Glomerular visceral epithelial cell (primary cell): ENCODE measurements at regions not wholly inside any gene's neighbourhood (a gene's known extent, or its start where the extent isn't known, plus 50 kb on each side); places are given as distances from the start of the nearest gene placed in this dataset.

Experiments used
- DNase-seq: peaks from one replicate; pipeline ENCODE4 v3.0.0-alpha.2; 2016; ENCODE audit errors: extremely low spot score

DNA sequence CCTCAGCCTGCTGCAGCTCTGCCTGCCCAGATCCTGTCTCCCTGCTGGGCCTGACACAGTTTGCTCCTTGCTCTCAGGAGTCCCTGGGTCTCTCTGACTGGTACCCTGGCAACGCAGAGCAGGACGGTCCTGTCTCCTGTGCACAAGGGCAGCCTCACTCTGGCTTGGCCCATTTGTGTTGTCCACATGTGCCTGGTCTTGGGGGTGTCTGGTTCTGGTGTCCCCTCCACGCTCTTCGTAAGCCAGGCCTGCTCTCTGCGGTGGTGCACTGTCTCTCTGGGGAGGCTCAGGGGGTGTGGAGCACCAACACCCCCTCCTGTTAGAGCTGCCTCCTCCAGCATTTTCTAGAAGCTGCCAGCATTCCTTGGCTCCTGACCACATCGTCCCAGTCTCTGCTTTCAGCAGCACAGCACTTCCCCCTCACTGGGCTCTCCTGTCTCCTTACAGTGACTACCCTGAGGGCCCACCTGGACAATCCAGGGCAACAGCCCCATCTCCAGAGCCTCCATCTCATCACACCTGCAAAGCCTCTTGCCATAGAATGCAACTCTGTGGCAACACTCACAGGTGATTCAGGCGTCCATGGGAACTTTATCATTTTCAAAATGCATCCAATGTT lies 235.6 kb upstream of the HS6ST1 start:
- no peak for DNase-seq

DNA sequence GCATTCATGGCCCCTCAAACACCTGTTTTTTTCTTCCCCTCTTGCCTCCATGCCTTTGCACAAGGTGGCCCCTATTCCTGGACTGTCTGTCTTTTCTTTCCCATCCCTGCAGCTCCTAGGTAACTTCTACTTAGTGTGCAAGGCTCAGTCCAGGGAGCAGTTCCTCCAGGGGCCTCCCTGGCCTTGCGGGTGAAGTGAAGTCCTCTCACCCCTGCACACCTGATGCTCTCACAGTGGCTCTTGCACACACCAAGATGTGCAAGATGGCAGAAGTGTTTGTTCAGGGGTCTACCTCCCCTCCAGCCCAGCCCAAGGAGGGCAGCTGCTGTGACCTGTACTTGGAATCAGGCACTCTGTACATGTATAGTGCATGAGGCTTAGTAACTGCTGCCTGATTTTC lies 236.8 kb upstream of the HS6ST1 start:
- DNase-seq: no peak

- no peak for DNase-seq
Observed at GRCh38 chr2:128556089-128556488, 237.4 kb upstream of the HS6ST1 start.

DNA sequence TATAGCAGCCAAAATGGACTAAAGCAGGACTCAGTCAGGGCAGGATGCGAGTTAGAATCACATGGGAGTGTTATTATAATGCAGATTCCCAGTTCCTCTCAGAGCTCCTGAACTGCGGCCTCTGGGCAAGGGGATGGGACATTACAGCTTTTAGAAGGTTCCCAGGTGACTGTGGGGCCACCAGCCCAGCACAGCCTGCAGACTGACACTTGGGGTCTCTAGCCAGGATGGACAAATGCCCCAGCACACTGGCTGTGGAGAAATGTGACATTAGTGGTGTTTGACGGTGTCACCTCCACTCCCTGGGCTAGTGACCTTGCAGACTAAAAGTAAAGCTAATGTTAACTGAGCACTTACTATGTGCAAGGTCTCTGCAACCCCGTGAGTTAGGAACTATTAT lies 238.0 kb upstream of the HS6ST1 start:
- DNase-seq: no peak

DNA sequence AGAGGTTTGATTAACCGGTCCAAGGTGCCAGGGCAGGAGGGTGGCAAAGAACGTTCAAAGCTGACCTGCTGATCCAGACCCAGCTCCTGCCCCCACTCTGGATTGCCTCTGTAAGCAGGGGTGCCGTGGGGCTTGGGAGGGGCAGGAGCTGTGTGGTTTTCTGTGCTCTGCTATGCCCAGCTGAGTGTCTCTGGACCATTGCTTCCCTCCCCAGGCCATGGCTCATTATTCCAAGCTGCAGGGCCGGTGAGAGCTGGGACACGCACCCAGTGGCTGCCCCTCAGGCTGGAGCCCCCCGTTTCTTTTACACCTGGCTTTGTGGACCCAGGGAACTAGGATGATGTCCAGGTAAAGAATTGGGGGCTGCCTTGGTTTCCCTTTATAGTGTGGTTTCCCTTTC lies 238.4 kb upstream of the HS6ST1 start:
- no peak for DNase-seq

DNA sequence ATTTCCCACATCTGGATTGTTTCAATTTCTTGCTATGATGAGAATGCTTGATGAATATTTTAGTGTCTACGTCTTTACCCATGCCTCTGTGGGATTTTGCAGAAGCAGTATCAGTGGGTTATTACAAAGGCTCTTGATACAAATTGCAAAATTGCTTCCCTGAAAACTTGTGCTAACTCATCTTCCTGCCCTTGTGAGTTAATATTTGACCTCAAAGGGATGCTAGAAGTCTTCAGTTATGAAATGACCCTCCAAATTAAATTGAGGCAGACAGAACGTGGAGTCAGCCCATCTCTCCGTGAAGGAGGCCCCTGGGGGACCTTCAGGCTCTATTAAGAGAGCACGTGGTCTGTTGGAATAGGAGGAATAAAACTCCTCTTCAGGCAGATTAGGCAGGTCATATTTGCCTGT lies 239.2 kb upstream of the HS6ST1 start:
- no peak for DNase-seq

- no peak for DNase-seq
Observed at GRCh38 chr2:128558441-128558840, 239.8 kb upstream of the HS6ST1 start.

DNA sequence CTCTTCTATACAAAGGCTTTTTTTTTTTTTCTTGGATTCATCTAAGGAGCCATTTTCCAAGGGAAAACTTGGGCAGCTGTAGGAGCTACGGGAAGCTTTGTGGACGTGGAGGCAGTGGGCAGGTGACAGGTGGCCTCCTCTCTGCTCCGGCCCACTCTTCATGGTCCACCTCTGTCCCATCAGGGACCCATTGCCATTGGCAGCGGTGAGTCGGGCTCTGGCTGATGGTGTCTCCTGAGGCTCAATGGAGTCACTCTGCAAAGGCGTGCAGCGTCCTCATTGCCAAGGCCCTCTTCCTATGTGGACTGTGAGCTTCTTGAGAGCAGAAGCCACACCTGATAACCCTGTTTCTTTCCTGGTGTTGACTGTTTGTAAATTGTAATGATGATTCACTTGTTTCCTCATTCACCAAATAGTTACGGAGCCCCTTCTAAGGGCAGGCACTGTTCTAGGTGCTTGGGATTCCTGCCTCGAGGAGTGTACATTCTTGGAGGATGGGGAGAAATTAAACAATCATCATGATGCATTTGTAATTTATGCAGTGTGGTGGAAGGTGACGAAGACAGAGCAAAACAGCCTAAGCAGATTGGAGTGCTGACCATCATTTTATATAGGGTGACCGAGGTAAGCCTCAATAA lies 240.3 kb upstream of the HS6ST1 start:
- DNase-seq: no peak

DNA sequence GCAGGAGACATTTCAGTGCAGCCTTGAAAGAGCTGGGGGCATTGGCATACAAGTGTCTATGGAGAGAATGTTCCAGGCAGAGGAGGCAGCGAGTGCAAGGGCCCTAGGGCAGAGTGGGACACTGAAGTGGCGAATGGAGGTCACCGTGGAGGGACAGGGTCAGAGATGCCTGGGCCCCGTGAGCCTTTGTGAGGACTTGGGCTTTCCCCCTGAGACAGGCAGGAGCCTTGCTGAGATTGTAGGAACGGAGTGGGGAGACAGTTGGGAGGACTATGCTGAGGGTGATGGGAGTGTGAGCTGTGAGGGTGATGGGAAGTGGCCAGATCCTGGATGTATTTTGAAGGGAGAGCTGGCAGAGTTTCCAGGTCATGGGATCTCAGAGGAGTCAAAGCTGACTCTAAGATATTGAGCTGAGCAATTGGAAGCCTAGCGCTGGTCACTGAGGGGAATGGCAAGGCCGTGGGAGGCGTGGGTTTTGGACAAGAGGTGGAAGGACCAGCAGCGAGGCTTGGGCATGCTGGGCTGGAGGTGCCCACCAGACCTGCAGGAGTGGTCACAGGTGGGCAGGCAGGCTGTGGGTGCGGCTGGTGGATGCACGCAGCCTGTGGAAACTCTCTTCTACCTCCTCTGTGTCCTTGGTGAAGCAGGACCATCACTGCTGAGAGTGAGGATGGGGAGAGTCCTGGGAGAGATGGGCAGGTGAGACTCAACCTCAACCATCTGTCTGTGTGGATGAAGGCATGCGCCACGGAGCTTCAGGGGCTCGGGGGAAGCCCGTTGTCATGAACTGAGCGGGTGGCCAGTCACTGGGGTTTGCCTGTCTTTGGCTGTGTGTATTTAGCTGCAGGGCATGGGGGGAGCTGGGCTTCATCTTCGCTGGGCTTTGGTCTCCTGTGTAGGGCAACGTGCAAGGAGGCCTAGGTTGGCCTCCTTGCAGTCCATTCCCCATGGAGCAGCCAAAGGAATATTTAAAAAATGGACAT lies 241.2 kb upstream of the HS6ST1 start:
- DNase-seq: no peak

- DNase-seq: no peak
Observed at GRCh38 chr2:128560718-128561117, 242.1 kb upstream of the HS6ST1 start.

- no peak for DNase-seq
Observed at GRCh38 chr2:128562471-128563347, 244.0 kb upstream of the HS6ST1 start.

DNA sequence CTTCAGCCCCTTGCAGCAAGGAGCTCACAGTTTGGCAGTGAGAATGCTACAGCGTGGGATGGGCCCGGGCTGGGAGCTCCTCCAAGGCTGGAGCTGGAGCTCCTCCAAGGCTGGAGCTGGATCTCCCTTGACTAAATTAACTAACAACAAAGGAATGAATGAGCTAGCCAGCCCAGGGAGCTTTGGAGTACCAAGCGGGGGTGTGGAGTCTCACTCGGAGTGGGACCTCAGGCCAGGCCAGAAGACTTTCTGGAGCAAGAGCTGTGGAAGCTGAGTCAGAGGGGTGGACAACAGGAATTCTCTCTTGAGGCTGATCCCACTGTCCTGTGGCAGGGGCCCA lies 244.7 kb upstream of the HS6ST1 start:
- DNase-seq: no peak

DNA sequence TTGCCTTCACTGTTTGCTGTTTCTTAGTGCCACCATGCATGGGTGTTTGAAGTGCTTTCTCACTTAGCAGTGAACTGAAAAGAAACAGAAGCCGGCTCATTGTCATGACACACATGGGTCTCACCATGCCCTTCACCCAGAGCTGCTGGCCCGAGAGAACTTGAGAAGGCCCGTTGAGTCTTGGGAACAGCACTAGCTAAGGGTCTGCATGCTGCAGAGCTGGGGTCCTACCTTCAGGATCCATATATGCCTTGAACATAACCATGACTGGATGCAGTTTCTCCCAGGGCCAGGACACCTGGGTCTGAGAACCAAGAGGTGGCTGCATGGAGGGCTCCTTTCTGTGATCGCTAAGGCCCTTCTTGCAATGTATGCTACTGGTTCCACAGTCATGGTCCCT lies 245.5 kb upstream of the HS6ST1 start:
- no peak for DNase-seq

GRCh38 chr2:128564551-128564950 lies 245.9 kb upstream of the HS6ST1 start:
- DNase-seq: no peak

DNA sequence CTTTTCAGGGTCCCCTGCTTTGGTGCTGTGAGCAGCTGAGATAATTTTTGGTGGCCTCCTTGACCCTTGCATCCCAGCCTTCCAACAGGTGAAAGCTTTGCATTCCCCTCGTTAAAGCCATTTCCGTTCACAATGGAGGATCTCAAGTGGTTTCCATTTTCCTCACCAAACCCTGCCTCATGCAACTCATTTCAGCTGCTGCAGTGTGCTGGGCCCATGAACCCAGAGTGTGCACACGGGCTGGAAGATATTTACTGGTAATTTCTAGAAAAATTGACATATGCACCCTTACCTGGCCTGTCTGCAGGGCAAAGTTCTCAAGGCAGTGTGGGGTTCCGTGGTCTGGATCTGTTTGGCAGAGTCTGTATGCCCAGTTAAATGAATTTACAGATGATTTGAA lies 246.8 kb upstream of the HS6ST1 start:
- DNase-seq: no peak

DNA sequence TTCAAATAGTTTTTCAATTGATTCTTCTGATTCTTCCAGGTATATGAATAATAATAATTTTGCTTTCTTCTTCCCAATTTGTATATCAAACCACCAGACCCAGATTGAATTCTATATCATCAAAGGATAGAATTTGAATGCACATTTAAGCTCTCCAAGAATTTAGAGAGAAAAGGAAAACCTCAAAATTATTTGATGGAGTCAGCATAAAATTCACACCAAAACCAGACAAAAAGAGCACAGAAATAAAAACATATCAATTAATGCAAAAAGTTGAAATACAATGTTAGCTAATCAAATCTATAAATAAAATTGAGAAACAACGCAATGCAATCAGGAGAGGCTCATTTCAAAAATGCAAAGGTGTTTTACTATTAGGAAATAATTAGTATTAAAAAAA lies 248.0 kb upstream of the HS6ST1 start:
- no peak for DNase-seq

DNA sequence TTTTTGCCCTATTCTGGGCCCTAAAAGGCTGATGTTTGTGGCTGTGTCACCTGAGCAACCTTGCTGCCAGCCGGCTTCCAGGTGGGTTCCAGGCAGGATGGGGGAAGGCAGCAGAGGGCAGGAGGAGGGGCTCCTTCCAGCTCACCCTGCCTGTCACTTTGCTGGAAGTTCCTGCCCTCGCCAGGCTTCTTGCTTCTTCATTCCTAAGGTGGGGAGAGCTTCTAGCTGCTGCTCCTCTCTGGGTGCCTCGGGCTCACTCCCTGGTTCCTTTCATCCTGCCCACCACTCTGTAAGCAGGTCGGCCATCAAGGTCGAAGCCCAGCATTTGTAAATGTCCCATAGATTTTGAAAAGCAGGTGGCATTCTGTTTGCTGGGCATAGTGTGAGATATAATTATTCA lies 249.4 kb upstream of the HS6ST1 start:
- no peak for DNase-seq

GRCh38 chr2:128573116-128573515 lies 254.4 kb upstream of the HS6ST1 start:
- DNase-seq: no peak

DNA sequence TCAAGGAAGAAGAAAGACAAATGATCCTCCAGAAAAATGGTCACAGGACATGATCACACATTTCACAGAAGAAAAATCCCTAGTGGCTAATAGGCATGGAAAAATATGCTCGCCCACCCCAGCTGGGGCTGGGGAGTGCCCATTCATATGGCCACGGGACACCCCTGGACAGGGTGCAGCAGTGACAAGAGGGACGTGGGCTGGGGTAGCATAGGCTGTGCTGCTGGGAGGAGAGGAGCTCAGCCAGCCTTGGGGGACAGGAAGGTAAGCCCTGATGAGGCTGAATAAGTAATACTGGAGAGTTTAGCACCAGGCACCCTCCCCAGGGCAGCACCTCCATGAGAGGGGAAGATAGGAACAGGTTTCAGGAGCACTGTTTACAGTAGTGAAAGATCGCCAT lies 254.9 kb upstream of the HS6ST1 start:
- DNase-seq: no peak

GRCh38 chr2:128577141-128577930 lies 258.7 kb upstream of the HS6ST1 start:
- no peak for DNase-seq
